GM18519 (cell line): ENCODE measurements at regions not wholly inside any gene's neighbourhood (a gene's known extent, or its start where the extent isn't known, plus 50 kb on each side); places are given as distances from the start of the nearest gene placed in this dataset.
"Not testable (repeated sequence)": the region's sequence is repeated elsewhere in the genome, so short reads cannot be mapped to it uniquely, and the experiment has no call there.

ENCODE experiments used
- ATAC-seq: cut with Tn5 transposase; IDR thresholded peaks from one replicate; pipeline ENCODE4 v1.9.1; 2021; ENCODE audit warnings: mild to moderate bottlenecking, moderate library complexity; ENCODE audit not compliant: unreplicated experiment, low FRiP score

DNA sequence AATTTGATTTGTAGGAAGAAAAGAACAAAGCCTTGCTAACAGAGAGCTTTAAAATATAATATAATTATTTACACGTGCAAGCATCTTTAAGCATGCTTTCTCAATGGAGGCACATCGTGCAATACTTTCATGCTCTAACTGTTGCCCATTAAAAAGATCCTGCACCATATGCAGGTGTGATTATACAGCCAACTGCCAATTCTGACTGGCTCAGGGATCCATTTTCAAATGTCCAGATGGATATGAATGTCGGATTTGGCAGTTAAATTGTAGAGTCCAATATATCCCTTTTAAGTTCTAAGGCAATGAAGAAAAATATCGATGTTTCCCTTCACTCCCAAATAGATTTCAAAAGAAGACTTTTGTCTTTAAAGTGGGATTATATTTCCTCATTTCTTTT, 416.4 kb upstream of the CD180 start:
- ATAC-seq = no peak

DNA sequence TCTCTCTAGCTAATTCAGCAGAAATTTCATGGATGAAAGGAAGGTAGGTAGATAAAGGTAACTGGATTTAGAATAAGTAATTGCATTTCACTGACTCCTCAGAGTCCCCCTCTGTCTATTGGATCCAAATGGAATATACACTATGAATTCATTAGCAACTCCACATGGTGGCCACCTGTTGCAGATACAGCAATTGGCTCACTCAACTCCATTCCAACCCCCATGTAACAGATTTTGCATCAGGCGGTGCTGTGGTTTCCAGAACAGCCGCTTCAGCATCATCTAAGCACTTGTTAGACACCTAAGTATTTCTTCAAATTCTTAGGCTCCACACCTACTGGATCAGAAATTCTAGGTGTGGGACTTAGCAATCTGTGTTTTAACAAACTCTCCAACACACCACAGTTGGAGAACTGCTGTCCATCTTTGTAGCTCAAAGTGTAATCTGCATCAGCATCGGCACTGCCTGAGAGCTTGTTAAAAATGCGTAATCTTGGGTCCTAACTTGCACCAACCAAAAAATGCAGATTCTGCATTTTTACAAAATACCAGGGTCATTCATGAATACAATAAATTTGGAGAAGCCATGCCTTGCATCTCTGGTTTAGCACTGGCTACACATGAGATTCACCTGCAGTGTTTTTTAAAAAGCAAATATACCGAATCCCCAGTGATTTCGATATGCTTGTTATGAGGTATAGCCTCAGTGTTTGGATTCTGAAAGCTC, 413.8 kb upstream of the CD180 start:
- ATAC-seq = no peak

DNA sequence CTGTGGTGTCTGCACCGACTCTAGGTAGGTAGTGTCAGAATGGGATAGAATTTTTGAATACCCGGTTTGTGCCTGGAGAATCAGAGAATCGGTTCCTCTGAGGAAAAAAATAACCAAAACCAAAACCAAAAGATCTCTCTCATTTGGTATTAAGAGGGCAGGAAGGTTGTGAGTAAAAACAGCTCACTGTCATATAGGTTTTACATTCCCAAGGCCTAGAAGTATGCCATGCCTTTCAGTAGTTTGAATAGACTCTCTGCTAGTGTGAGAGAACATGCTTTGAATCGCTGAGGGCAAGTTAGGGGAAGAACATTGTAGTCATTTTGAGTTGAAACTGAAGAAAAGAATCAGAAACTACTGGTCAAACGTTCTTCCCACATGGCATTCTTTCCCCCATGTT, 411.4 kb upstream of the CD180 start:
- no peak for ATAC-seq

DNA sequence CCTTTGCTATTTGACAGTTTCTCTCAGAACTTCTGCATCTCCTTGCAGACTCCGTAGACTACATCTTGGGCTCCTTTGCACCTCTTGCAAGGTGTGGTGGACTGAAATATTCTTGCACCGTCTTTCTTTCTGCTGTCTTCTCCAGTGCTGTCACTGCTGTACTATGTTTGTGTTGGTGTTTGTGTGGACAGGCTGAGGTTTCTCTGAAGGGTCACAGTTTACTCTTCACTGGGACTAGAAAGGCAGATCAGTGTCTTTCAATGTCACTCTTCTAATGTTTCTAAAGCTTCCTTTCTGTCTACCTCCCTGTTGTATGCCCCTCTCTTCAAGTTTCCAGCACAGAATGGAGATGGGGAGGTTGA, 410.0 kb upstream of the CD180 start:
- ATAC-seq = no peak

DNA sequence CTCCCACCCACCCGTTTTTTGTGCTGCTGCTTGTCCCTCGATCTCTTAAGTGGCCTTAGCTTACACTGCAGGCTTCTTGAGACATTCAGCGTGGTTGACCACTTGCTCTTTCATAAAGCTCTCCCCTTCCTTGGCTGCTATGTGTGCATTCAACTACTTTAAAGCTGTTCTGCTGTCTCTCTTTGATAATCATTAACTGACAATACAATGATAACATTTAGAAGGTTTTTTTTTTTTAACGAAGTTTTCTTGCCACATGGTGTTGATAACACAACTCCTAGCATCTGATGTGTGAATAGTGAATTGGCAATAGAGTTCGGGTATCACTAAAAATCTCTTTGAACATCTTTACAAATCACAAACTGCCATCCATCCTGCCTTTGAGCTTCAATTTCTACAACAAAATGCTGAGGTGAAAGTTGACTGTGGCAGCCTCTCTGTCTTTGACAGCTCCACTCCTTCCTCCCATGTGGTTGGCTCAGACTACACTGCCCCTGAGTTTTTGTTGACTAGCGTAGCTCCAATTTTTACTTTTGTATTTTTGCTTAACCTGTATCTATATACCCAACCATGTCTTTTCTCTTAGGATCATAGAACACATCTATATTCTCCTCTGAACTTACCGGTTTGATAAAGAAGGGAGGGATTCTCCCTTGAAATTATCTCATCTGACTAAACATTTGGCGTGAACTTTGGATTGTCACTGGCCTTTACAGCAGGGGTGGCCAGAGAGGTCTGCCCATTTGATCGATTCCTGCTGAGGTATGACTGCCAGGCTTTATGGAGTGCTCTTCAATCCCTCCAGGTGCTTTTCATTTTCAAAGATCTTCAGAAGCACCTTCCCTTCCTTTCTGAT, 409.4 kb upstream of the CD180 start:
- no peak for ATAC-seq

DNA sequence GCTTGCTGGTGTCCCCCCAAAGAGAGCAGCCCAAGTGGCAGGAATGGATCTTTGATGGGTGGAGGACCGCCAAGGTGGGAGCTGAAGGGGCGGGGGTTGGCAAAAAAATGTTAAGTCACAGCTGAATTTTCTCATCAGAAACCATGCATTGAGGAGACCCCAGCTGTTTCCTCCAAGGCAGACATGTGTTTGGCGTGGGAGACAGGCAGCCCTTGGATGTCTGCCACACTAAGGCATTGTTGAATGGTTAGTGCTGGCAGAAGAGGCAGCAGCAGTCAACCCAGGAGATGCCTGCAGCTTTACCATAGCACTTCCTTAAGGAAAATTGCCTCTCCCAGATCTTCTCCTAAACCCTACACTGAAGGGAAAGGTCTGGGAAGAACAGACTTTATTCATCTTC, 394.9 kb upstream of the CD180 start:
- no peak for ATAC-seq

DNA sequence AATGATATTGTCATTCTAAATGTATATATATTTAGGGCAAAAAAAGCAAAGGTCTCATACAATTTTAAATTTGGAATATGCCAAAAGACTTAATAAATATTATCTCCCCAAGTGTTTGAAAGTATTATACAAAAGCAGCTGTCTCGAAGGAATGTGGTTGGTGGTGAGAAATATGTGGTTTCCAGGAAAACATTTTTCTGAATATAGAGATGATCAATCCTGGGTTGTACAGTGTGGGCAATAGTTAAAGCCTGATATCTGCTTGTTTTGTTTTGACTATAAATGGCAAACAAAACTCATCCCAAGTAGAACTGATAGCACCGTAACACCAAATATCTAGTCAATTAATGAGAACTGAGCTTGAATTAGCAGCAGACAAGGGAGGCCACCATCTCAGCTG, 391.8 kb upstream of the CD180 start:
- ATAC-seq = no peak

DNA sequence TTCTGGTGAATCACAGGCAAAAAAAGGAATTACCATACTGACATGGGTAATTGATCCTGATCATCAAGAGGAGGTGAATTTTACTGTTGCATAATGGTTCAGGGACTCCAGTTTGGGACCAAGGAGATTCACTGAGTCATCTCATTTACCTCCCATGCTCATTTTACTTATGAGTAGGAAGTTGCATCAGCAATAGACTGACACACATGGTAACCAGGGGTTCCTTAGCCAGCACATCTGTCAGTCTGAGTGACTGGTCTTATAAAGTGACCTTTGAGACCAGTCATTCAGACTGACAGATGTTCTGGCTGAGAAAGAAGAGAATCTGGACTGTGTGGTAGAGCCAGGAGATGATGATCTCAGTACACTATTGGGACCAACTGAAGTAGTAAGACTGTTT, 384.6 kb upstream of the CD180 start:
- ATAC-seq = no peak

DNA sequence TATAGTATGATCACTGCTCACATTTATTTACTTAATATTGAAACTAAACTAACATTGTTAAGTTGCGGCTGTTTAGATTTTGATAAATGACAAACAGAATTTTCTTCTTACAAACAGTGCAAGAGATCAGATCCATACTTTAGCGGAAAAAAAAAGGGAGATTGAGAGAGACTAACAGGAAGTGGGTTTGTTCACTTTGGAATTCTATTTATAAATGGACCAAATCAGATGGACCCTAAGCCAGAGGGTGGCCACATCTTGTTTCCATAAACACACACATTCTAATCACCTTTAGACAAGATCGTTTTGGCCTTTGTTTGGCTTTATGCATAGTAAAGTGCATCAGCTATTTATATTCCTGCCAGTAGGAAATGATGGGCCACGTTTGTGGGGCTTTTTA, 381.4 kb upstream of the CD180 start:
- ATAC-seq = no peak

DNA sequence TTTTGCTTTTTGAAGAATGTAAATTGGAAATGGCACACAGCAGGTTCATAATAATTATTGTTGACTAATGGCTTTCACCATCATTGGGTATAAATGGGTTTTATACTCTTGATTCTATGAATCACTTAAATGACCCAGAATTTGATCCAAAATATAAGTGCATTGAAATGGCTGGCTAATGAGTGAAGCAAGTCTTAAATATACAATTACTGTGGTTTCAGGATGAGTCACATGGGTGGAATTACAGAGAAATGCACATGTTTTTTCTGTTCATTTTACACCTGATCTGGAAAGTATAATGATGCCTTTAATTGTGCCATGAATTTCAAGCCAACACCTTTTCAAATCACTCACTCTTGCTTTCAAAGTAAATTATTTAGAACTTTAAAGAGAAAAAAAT, 380.8 kb upstream of the CD180 start:
- ATAC-seq = no peak

DNA sequence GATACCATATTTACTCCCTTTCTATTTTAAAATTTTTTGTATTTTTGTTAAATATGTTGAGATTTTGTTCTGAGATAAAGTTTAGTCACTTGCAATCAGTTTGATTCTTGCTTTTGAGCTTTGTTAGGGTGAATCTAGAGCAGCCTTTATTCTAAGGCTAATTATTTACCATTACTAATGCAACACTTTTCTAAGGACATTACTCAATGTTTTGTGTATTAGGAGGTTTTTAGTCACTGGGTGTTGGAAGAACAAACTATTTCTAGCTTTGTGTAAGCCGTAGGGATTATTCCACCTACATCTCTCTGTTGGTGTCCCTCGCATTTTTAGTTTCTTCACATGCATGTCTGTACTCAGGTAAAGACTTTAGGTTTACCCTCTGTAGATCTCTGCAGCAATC, 379.5 kb upstream of the CD180 start:
- ATAC-seq = no peak

DNA sequence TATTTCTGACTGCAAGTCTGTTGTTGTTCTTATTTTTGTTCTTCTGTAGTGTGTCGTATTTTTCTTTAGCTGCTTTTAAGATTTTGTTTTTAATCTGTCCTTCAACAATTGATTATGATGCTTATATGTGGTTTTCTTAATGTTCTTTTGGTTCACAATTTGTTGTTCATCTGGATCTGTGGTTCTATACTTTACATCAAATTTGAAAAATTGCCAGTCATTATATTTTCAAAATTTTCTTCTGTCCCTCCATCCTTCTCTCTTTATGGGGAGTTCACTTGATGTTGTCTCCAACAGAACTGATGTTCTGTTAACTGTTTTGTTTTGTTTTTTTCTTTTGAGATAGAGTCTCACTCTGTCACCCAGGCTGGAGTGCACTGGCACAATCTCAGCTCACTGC, 378.5 kb upstream of the CD180 start:
- ATAC-seq = no peak

DNA sequence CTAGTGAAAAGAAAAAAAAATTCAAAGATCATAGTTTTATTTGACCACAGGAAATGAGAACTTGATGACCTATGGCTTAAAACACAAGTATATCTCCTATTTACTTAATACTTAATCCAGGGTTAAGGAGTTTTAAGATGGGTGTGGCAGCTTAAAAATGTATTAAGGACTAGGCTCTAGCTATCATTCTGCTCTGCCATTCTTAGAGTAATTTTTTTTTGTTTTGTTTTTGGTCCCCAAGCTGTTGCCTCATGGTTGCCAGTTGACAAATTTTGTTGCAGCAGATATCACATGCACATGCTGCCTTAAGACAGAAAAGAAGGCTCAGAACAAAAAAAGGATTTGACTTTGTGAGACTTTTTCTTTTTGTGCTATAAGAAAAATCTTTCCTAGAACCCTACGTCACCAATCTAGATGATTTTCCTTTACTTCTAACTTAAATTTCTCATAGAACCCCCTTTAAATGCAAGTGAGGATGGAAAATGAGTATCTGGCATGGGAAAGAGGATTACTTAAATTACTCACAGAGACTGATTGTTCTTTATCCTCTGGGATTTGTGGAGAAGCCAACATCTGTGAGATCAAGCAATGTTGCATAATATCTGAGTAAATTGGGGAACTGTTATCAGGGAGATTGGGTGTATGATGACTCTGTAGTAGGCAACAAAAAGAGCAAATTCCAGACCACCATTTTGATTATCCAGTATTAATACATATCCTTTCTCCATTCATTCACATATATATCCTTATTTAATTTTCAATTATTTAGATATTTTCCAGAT, 364.7 kb upstream of the CD180 start:
- ATAC-seq = no peak

DNA sequence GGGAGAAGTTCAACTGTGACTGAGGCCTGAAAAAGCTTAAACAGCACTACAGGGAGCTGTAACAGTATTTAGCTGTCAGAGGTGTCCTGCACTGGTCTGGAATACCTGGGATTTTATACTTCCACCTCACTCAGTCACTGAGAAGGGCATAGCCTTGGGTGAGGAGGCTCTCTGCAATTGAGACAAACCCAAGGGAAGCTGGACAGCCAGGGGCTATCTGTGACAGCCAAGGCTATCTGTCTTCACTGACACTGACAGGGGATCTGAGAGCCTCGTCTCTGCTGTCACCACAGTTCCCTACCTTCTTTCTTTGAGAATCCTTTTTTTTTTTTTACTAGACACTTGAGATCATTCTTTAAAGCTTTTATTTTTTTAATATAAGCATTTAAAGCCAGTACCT, 356.2 kb upstream of the CD180 start:
- ATAC-seq = no peak

DNA sequence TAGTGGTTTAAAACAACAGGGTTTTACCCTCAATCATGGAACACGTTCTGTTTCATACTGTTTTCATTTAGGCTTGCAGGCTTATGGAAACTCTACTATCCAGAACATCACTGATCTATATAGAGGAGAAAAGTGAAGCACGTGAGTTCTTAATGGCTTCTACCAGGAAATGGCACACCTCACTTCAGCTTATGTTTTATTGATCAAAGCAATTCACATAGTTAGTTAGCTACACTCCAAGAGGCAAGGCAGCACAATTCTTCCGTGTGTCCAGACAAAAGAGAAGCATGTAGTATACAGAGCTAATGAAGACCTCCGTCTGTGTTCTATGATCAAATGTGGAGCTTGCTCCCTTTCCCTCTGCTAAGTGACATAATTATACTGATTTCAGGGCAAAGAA, 353.3 kb upstream of the CD180 start:
- ATAC-seq = no peak

DNA sequence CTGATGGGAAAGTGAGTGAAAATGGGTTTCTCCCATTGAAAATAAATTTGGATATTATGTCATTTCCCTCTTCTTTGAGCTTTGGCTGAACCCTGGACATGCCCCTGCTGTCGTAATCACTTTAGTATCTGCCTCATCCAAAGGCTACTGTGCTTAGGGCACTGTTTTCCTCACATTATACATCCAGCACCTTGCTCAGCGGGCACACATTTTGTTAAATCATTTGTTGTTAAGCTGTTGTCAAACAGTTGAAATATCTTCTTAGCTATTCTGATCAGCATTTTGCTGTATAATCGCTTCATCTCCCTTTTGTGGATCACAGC, 352.7 kb upstream of the CD180 start:
- no peak for ATAC-seq

DNA sequence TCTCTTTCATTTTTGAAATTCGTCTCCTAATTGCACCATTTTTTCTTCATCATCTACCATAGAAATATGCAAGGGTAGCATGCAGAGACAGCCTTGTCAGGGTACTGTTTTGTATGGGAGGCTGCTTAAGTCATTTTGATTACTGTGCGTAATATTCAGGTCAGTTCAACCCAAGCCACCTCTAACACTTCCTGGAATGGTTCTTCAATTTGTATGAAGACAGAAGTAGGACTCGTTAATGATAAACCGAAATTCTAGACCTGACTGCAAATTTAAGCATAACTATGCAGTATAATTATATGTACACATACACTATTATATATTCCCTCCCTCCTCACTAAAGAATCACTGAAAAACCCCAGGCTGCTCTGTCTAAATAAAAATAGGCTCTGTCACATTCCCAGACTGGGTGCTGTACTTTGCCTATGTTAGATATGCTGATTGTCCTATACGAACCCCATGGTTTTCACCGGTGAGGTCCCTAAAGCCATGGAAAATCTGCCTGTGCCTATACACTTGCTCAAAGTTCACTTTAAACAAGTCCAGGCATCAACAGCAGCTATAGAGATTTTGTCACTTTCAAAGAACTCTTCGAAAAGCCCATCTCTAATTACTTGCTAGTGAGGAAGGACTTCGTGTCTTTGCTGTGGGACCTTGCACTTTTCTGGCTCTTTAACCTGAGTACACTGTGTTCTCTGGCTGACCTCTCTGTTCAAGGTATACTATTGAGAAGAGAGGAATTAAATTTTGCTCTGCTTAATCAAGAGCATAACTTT, 352.1 kb upstream of the CD180 start:
- no peak for ATAC-seq

DNA sequence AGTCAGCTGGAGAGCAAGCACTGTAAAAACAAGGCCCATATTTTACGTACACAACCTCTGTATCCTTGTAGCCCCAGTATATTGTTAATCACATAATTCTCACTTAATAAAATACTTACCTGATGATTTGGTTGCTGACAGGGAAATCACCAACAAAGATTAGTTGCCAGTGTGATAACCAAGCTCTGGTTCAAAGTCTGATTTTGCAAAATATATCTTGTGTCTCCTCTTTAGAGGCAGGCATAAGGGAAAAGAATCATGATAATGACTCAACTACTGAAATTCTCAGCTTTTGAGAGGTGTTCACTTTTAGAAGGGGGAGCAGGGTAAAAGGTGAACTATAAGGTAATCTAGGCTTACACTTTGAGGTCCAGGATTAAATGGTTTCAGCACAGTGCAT, 351.1 kb upstream of the CD180 start:
- no peak for ATAC-seq

DNA sequence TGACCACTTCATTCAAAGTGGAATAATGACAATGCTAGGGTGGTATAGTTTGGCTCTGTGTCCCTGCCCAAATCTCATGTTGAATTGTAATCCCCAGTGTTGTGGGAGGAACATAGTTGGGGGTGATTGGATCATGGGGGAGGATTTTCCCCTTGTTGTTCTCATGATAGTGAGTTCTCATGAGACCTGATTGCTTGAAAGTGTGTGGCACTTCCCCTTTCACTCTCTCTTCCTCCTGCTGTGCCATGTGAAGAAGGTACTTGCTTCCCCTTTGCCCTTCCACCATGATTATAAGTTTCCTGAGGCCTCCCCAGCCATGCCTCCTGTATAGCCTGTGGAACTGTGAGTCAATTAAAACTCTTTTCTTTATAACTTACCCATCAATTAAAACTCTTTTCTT, 348.3 kb upstream of the CD180 start:
- ATAC-seq = not testable (repeated sequence)

DNA sequence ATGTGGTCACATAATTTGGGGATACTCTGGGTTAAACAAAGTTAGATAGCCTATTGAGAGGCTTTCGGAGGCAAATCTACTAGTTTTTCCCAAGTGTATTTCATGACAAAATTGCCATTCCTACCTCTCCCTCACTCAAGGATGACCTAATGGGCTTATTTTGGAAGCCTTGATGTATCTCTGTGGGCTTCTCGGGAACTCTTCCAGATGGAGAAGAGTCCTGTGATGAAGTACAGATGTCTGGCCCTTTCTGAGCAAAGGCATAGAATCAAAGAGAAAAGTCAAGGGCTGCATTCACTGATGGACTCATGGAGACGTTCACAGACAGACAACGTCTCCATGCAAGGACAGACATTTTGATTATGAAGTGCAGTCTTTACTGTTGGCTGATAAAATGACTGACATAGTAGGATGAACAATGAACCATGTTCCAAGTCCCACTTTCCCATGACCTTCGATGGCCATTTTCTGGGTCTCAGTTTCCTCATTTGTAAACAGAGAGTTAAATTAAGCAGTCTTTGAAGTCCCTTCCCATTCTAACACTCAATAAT, 347.2 kb upstream of the CD180 start:
- no peak for ATAC-seq

DNA sequence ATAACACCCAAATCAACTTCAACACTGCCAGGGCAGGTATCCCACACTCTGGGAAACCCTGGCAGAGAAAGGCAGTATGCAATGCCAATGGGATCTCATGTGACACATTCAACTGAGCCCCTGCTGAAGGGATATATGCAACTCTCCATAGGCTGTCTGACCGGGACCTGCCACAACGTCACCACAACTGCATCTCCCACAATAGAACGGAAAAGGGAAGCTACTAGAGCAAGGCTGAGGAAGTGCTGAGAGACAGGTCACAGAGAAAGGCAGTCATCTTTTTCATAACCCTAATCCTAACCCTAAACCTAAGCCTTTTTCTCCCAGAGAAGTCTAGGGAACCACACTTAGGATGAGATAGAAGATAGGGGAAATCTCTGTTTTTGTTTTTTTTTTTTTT, 345.9 kb upstream of the CD180 start:
- ATAC-seq = no peak
